NCI-H2107 treated with DMSO at 0.1 percent for 48 hours (cell line): ENCODE measurements at regions not wholly inside any gene's neighbourhood (a gene's known extent, or its start where the extent isn't known, plus 50 kb on each side); places are given as distances from the start of the nearest gene placed in this dataset.
"Not testable (repeated sequence)": the region's sequence is repeated elsewhere in the genome, so short reads cannot be mapped to it uniquely, and the experiment has no call there.

ENCODE experiments used
- DNase-seq: peaks from one replicate; lab custom pipeline; 2025; ENCODE audit not compliant: unreplicated experiment; lab: John Stamatoyannopoulos, UW

DNA sequence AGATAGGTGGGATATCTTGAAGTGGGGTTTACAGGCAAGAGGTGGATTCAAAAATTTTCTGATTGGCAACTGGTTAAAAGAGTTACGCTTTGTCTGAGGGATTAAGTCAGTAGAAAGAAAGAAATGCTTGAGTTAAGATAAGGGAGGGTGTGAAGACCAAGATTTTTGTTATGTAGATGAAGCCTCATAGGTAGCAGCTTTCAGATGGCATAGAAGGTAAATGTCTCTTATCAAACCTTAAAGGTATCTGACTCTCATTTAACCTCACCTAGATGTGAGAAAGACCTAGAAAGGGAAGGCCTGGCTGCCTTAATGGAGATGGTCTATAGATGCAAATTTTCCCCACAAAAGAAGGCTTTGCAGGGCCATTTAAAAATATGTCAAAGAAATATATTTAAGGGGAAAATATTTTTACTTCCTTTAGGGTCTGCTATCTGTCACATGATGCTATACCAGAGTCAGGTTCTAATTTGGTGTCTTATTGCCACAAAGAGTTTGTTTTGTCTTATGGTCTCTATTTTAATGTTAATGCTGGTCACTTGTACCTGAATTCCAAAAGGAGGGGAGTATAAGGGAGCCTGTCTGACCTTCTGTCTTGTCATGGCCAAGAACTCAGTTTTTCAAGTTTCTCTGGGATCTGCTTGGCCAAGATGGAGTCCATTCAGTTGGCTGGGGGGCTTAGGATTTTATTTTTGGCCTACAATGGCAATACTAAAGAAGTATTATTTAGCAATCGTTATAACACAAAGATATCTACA, 699.1 kb upstream of the AMOT start:
- no peak for DNase-seq

DNA sequence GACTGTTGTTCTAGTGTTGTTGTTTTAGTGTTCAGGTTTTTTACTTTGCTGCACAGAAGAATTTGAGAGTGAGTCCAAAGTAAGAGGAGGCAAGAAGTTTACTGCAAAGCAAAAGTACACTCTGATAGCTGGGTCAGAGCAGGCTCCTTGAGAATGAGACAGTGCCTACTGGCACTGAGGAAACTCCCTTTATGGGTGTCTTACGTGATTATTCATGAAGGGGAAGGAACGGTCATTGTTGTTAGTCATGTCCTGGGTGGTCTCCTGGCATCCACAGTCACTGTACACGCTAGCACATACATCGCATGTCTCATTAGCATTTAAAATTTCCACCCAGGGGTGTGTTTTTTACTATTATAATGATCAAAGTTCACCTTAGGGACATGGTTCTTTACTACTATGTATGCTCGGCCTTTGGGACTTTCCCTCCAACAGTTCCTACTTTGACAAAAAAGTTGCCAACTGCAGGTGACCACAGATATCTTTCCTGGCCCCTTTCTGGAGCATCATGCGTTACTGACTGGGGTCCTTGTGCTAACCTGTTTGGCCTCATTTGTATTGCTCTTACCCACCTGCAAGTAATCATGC, 688.9 kb upstream of the AMOT start:
- DNase-seq: no peak

DNA sequence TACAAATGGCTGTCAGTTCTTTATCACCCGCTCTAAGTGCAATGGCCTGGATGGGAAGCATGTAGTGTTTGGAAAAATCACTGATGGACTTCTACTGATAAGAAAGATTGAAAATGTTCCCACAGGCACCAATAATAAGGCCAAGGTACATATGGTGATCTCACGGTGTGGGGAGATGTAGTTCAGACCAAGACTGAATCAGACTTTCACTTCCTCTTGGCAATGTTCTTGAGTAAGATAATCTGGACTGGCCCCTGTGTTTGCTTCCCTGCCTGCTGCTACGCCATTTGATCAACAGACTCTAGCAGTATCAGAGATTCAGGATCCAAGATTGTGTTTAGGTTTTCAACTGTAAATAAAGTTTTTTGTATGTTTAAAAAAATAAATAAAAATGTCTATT, 682.2 kb upstream of the AMOT start:
- DNase-seq: no peak

DNA sequence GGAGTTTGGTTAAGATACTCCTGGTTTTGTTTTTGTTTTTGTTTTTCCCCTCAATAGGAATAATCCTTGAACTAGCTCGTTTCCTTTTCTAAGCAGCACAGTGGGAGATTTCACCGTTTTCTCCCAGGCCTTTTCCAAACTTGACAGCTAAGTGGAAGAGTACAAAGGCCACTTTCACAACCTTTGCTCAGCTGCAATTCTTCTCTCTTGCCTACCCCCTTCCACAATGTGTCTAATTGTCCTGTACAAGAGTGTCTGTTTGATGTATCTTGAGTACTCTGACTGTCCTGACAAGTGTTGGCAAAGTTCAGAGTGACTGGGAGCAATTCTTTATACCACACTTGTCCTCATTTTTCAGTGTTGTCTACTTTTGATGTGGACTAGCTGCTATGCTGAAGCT, 674.3 kb upstream of the AMOT start:
- no peak for DNase-seq

GRCh38 chrX:113512700-113513395, 672.2 kb upstream of the AMOT start:
- DNase-seq: no peak

- no peak for DNase-seq
Measured at GRCh38 chrX:113510586-113510985, 670.0 kb upstream of the AMOT start.

DNA sequence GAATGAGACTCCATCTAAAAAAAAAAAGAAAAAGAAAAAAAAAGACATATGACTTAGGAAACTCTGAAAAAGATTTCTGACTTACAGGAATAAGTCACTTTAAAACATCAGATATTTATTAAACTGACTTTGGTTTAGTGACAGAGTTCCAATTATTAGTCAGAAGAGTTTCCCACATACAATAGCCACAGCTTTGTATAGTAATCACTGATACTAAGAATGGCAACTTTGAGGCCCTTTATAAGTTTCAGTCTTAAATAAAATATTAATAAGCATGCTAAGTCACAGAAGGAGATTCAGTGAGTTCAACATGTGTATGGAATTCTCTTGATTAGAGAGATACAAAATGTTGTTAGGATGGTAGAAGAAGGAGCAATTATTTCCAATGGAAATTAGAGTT, 652.3 kb upstream of the AMOT start:
- DNase-seq: no peak

GRCh38 chrX:113473418-113473817, 632.8 kb upstream of the AMOT start:
- no peak for DNase-seq

- DNase-seq: not testable (repeated sequence)
Measured at GRCh38 chrX:113473015-113473414, 632.4 kb upstream of the AMOT start.

DNA sequence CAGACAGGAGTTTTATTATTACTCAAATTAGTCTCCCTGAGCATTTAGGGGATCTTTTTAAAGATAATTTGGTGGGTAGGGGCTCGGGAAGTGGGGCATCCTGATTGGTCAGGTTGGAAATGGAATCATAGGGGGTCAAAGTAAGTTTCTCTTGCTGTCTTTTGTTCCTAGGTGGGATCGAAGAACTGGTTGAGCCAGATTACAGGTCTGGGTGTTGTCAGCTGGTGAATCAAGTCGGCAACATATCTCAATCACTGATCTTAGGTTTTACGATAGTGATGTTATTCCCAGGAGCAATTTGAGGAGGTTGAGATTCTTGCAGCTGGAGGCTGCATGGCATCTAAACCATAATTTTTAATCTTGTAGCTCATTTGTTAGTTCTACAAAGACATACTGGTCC, 629.5 kb upstream of the AMOT start:
- no peak for DNase-seq

- DNase-seq: no peak
Measured at GRCh38 chrX:113457719-113458118, 617.1 kb upstream of the AMOT start.

GRCh38 chrX:113455582-113455981, 615.0 kb upstream of the AMOT start:
- DNase-seq: no peak

GRCh38 chrX:113429011-113429410, 588.4 kb upstream of the AMOT start:
- no peak for DNase-seq

DNA sequence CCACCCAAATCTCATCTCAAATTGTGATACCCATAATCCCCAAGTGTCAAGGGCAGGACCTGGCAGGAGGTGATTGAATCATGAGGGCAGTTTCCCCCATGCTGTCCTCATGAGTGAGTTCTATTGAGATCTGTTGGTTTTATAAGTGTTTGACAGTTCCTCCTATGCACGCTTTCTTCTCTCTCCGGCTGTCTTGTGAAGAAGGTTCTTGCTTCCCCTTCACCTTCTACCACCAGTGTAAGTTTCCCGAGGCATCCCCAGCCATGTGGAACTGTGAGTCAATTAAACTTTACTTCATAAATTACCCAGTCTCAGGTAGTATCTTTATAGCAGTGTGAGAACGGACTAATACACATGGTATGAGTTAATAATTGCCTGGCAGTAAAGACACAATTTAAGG, 581.7 kb upstream of the AMOT start:
- no peak for DNase-seq

DNA sequence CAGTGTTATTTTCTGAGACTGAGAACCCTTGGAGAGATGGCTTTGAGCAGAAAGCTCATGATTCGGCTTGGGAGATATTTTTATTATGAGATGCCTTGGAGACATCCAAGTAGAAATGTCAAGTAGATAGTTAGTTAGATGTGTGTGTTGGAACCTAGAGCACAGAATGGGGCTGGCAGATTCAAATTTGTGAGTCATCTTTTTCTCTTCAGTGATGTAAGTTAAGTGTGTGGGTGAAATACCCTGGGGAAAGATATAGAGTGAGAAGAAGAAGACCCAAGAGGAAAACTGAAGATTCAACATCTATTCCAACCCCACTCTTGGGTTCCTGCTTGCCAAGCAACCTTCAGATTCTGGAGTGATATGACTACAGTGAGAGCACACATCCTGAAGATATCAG, 580.8 kb upstream of the AMOT start:
- no peak for DNase-seq

GRCh38 chrX:113412106-113412505, 571.5 kb upstream of the AMOT start:
- DNase-seq: no peak

DNA sequence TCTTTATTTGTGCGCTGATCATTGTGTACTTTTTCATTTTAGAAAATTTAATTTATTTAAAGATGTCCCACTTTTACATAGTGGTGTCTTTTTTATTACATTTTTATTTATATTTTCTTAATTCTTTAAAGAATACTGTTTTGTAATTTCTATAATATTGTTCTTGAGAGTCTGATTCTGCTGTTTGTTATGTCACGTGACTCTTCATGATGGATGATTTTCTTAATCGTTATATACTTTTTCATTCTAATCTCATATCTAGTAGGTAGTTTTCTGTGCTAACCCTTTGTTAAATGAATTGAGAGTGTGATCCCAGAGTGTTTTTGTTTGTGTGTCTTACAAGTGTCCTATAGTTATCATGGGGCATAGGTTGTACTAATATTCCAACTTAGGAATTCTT, 568.2 kb upstream of the AMOT start:
- DNase-seq: no peak

GRCh38 chrX:113400193-113400704, 559.6 kb upstream of the AMOT start:
- DNase-seq: no peak

DNA sequence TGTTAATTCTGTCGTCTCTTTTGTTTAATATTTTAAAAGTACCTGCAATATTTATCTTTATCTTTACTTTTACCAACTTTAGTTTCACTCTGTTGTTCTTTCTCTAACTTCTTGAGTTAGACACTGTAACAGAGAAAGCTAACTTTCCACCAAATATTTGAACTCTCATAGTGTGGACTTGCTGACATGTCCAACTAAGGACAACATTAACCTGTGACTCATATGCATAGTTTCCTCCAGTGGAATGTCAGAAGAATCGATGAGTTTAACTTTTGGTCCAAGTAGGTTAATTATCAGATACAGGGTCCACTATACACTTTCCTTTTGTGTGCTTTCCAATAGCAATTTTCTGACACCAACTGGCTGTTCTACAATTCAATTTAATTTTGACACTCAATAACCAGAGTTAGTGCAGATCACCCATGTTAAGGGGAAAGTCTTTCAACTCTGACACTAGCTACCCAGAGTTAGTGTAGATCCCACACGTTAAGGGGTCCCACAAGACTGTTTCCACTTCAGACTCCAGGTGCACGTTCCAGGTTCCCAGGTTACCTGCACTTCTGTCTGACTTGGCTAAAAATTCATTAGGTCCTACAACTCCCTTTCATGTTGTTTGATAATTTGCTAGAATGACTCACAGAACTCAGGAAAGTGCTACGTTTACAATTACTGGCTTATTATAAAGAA, 559.0 kb upstream of the AMOT start:
- no peak for DNase-seq

DNA sequence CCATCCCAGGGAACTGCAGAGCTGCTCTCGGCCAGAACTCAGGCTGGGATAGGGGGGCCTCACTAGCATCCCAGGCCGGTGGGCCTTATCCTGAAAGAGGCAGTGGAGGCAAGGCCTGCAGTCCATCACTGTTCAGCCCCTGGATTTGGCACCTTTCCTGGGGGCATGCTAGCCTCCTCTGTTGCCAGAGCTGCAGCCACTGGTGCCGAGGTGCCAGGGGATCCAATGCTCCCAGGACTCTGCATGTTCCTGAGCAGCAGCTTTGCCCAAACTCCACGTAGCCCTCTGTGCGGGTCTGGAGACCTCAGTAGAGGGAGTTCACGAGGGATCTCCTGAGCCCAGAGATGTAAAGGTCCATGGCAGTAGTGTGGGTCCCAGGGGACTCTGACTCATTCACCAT, 551.7 kb upstream of the AMOT start:
- DNase-seq: no peak

- DNase-seq: no peak
Measured at GRCh38 chrX:113391875-113392274, 551.2 kb upstream of the AMOT start.

DNA sequence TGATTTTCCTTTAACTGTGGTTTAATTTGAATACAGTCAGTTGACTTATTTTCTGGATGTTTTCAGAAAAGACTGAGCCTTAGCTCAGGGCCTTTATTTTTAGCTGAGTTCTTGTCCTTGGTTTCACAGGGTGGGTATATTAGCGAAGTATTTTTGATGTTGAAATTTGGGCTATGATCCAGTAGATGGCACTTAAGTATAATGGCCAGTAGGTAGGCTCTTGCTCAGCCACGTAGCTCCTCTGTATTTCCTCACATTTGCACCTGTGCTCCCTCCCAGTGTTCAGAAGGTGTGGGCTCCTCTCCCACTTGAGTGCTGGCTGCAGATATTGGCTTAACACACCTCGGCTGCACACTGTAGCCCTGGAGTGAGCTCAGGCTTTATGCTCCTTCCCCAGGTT, 549.9 kb upstream of the AMOT start:
- no peak for DNase-seq
